HG03457 (cell line): ENCODE measurements at regions not wholly inside any gene's neighbourhood (a gene's known extent, or its start where the extent isn't known, plus 50 kb on each side); places are given as distances from the start of the nearest gene placed in this dataset.

Experiments used
- ATAC-seq: cut with Tn5 transposase; IDR thresholded peaks from one replicate; pipeline ENCODE4 v1.9.1; 2021; ENCODE audit warnings: moderate number of reproducible peaks; ENCODE audit not compliant: unreplicated experiment

- ATAC-seq = no peak
These were observed 157.1 kb upstream of the SMLR1 start for GRCh38 chr6:130670142-130670541.

GRCh38 chr6:130671119-130671518, 156.1 kb upstream of the SMLR1 start:
- ATAC-seq = no peak

DNA sequence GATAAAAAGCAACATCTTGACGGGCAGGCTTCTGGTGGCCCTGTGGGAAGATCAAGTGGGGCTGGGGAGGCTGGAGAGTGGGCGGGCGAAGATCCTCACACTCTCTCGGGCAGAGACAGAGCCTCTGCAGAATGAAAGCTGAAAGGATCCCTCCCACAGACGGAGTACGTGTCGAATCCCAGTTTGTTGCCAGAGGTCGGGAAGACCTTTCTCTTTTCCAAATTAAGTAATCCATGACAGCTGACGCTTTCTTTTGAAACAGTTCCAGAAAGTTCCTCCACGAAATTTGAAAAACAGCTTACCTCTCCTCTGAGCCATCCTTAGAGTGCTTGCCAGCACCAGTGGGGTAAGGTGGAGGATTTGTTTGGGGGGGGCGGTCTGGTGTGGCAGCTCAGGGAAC, 155.6 kb upstream of the SMLR1 start:
- ATAC-seq = no peak

GRCh38 chr6:130672153-130672552, 155.1 kb upstream of the SMLR1 start:
- no peak for ATAC-seq

GRCh38 chr6:130674604-130675003, 152.6 kb upstream of the SMLR1 start:
- ATAC-seq = no peak

GRCh38 chr6:130675072-130675471, 152.1 kb upstream of the SMLR1 start:
- no peak for ATAC-seq

DNA sequence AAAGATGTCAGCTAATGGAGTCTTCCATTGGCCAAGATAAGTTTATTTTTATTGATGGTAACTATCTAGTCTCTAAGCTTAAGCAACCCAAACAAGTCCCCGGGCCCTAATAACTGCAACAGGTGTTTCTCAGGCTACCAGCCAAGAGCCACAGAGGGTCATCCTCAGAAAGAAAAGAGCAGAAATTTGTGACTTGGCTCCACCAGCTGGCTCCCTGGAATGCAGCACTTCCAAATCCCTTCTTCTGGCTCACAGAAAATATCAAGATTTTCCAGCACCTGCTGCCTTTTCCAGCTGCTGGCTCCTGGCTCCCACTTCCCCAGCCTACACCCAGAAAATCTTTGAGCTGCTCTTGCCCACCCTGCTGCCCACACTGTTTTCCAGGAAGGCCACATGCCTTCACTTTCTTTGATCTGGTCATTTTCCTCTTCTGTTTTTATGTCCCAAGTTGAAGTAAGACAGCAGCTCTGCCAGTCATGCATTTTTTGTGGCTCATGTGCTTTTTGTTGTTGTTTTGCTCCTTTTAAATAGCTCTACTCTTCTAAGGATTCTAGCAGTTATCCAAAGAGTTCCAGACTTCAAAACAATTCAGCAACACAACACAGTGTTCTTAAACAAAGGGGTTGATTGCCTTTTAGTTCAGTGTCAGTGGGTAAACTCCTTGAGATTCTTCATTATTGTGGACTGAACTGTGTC, 151.0 kb upstream of the SMLR1 start:
- ATAC-seq = no peak

DNA sequence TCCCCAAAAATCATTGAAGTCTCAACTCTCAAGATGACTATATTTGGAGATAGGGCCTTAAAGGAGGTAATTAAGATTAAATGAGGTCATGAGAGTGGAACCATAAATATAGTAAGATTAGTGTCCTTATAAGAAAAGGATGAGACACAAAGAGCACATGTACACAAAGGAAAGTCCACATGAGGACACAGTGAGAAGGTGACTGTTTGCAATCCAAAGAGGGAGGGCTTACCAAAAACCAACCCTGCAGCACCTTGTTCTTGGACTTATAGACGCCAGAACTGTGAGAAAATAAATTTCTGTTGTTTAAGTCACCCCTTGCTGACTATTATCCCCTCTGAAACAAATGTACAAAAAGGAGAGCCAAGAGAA, 150.4 kb upstream of the SMLR1 start:
- ATAC-seq = no peak

GRCh38 chr6:130677312-130677711, 149.9 kb upstream of the SMLR1 start:
- ATAC-seq = no peak

GRCh38 chr6:130677766-130678165, 149.4 kb upstream of the SMLR1 start:
- ATAC-seq = no peak

DNA sequence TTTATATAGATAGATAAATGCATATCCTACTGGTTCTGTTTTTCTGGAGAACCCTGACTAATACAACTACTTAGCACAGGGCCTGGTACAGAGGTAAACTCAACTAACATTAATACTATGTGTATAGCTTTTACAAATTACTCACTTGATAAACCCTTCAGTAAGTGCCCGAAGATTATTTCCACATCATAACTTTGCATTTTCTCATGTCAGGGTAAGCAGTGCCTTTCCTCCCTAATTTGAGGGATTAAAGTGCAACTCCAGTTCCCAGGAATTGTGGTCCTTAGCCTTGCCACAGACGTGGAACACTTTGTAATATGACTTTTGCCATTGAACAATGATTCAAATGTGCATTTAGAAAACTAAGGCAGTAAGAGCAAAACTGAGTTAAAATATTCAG, 147.5 kb upstream of the SMLR1 start:
- no peak for ATAC-seq

DNA sequence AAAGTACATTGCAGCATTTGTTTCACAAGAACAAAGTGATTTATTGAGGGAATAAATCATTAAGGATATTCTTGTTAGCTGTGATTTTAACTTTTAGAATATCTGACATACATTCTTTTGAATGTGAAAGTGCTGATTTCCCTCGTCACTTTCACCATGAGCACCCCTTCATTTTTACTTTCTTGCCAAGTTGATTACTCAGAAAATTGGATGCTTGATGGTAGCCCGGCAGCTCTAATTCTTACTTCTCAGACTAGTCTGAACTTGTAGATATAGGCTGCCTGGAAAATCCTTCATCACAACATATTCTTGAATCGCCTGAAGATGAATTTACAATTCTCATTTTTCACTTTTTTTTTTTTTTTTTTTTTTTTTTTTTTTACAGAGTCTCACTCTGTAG, 147.1 kb upstream of the SMLR1 start:
- no peak for ATAC-seq

DNA sequence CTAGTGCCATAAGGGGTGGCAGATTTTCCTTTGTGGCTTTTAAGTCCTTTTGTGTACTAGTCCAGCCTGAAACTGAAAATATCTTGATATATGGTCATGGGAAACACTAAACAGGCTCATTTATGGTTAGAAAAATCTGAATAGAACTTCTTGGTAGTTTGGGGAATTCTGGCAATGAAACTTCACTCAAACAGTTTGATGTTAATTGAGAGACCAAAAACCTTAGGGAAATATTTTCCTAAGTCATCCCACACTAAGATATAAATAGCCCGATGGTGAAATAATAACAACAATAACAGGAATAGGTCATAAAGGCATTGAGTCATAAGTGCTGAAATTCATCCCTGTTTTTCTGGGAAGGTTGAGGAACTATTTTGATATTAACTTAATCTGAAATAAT, 146.2 kb upstream of the SMLR1 start:
- ATAC-seq = no peak

DNA sequence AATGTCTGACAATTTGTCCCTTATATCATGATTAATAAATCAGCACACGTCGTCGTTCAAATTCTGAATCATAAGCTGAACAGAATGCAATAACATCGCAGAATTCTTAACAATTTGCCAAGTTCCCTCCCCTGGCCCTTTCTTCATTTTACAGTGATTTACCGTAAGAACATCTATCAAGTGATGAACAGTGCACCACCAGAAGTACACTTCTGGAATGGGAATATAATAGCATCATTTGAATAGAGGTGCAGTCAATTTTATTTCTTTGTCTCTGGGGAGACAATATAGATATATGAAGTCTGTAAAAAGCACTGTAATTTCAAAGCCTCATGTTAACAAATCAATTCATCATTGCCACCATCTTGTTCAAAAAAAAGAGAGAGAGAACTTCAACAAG, 145.1 kb upstream of the SMLR1 start:
- ATAC-seq = no peak

DNA sequence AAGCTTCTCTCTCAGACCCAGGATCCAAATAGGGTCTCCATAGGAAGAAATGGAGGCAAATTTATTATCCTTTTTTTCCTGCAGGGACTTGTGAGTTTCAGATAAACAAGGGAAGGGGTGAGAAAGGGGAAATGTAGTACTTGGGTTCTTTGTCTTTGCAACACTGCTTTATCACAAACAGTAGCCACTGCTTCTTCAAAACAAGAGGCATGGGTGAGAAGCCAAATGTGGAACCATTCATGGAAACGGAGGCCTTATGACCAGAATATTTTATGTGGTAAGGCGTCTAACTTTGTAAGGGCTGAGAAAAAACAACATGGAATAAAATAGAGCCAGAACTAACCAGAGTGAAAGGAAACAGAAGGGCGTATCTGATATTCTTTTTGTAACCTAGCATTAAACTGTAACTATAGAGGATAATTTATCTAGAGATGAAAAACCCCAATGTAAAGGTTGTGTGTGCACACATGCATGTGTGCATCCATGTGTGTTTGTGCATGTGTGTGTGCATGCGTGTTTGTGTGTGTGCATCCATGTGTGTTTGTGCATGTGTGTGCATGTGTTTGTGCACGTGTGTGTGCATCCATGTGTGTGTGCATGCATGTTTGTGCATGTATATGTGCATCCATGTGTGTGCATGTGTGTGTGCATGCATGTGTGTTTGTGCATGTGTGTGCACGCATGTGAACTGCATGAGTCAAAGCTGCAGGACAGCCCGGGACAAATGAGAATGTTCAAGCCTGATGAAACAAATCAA, 143.3 kb upstream of the SMLR1 start:
- no peak for ATAC-seq

- no peak for ATAC-seq
These were observed 134.5 kb upstream of the SMLR1 start for GRCh38 chr6:130692659-130693058.

DNA sequence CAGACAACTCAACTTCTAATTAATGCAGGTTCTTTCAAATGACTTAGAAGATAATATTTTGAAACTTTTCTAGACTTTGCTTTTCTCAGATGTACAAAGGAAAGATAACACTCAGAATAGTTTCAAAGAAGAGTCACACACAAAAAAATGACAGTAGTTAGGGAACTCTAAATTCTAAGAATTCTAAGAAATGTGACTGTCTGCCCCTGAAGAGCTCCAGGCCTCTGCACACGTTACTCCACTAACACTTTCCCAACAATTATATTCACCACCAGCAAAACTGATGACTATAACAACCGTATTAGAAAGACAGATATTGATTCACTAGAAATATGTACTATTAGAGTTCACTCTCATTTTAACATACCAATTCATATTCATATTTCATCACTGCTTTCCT, 133.3 kb upstream of the SMLR1 start:
- no peak for ATAC-seq

DNA sequence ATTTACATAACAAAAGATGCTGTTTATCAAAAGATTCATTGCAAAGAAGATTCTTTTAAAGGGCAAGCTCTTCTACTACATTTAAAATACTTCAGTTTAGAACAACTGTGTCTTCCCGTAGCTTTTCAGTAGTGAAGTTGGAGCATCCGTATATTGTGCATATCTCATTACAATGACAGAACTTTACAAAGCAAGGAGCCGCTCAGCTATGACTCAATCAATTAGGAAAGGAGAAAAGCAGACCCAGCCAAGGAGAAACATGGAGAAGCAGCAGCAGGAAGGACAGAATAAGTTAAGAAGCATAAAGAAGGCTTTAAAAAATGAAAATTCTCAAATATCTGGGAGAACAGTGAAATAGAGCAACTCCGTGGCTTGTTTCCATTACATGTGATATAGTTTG, 132.6 kb upstream of the SMLR1 start:
- ATAC-seq = no peak

- no peak for ATAC-seq
These were observed 130.4 kb upstream of the SMLR1 start for GRCh38 chr6:130696806-130697205.

- ATAC-seq = peak; percentile 30
These were observed 129.8 kb upstream of the SMLR1 start for GRCh38 chr6:130697271-130697994.

DNA sequence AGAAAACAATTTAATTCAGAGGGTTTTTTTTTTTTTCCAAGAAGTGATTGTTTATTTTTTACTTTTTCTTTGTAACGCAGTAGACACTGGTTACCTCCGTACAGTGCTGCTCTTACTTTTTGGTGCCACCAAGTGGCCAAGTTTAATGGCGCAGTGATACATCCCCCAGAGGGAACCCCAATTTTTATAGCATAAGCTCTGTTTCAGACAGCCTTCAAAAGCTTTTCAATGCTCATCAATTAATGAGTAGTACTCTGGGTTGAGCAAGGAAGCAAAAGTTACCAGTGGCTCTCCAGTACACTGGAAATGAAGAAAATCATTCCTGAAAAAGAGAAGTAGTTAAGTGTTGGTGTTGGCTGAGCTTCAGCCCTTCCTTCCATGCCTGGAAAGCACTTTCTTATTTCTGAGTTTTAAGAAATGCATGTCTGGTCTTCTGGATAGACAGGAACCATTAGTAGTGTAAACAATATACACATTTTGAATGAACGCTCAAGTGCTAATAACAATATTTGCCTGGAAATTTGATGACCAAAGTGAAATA, 129.1 kb upstream of the SMLR1 start:
- peak; percentile 86 for ATAC-seq

DNA sequence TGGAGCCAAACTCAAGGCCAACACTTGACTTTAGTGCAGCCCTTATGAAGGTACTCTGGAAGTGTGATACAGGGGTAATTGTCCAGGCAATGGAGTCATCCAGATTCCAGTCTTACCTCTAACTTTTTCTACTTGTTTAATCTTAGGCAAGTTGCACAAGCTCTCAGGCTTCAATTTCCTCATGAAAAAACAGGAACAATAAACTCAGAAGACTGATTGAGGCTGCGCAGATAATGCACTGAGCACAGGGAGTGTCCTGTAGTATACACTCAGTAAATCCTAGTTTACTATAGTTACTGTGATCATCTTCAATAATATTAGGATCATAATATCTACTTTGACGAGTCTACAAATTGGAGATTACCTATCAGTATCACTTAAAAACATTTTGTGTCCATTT, 127.5 kb upstream of the SMLR1 start:
- ATAC-seq = no peak
